ENCODE measurements at regions not wholly inside any gene's neighbourhood (a gene's known extent, or its start where the extent isn't known, plus 50 kb on each side); places are given as distances from the start of the nearest gene placed in this dataset.

DNA sequence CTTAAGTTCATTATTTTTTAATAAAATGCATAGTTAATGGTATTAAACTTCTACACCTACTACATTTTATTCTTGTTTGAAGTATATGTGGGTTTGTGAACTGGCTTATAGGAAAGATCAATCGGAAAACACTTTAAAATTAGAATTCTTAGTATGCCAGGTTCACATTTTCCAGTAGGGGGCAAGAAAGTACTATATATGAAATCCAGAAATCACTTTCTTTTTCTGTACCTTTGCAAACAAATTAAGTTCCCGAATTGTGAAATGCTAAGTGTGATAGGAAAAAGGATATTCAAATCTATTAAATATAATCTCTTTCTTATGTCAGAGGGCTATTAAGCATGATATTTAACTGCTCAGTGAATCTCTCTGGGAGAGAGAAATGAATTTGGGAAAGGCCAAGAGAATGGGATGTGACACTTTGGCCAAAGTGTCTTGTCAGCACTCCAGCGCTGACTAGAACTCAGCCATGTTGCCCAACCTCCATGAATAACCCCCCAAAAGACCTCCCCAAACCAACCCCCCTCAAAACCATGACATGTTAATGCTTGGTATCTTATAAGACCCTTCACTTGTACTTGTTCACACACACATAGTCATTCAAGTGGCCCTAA, 122.6 kb upstream of the SLC10A2 start:
- Histone ChIP-seq H3K36me3 (ENCODE audit: control insufficient read depth in 1 of 2, insufficient read depth in 2 of 2, low read length in 2 of 2) (no peaks in the 10 kb centered on the region), H3K4me1 (ENCODE audit: control insufficient read depth in 1 of 2, insufficient read depth in 2 of 2, low read length in 2 of 2) (no peaks in the 10 kb centered on the region), H3K79me2 (ENCODE audit: insufficient read depth, low read length) (no peaks in the 10 kb centered on the region), H3K4me2 (ENCODE audit: low read length) (peak overlapping the region; percentile 18; the same call in 1 of the 2 replicates), H3K4me3 (replicated peaks in 1 of 2; ENCODE audit: low read depth in 1 of 2, low read length in 2 of 2) (no peak overlapping the region), H3K9ac (ENCODE audit: low read length) (no peak overlapping the region), H3K27me3 (ENCODE audit: insufficient read depth, low read length) (no peaks in the 10 kb centered on the region), H3K9me2 (ENCODE audit: insufficient read depth) (no peaks in the 10 kb centered on the region), H2AFZ (ENCODE audit: low read depth, low read length, poor library complexity, severe bottlenecking) (no peak overlapping the region), H4K20me1 (ENCODE audit: insufficient read depth) (no peaks in the 10 kb centered on the region), H3K27ac (ENCODE audit: low read depth, low read length) (no peak overlapping the region), H3K9me3 (ENCODE audit: control insufficient read depth in 1 of 2, insufficient read depth in 1 of 2, low read depth in 1 of 2, low read length in 2 of 2) (no peaks in the 10 kb centered on the region)
- POLR2A ChIA-PET = no interaction called here
- RAD21 ChIA-PET (ENCODE audit: low non-redundant PET in 1 of 2, low total read pairs in 2 of 2, uncharacterized antibody in 2 of 2, unreplicated experiment in 2 of 2) = interaction anchor here (0.6 to 0.7 kb wide), 4 partner anchors 253 to 1382 kb away, joined by 3 to 8 read pairs (median 4); no protein-coding TSS in a partner anchor
- no peak for DNase-seq (ENCODE audit: low read depth, low spot score)
- CTCF ChIA-PET = no interaction called here
- BruUV-seq (replicated peaks) = no TSS peak
- TF ChIP-seq, protein P1, sequence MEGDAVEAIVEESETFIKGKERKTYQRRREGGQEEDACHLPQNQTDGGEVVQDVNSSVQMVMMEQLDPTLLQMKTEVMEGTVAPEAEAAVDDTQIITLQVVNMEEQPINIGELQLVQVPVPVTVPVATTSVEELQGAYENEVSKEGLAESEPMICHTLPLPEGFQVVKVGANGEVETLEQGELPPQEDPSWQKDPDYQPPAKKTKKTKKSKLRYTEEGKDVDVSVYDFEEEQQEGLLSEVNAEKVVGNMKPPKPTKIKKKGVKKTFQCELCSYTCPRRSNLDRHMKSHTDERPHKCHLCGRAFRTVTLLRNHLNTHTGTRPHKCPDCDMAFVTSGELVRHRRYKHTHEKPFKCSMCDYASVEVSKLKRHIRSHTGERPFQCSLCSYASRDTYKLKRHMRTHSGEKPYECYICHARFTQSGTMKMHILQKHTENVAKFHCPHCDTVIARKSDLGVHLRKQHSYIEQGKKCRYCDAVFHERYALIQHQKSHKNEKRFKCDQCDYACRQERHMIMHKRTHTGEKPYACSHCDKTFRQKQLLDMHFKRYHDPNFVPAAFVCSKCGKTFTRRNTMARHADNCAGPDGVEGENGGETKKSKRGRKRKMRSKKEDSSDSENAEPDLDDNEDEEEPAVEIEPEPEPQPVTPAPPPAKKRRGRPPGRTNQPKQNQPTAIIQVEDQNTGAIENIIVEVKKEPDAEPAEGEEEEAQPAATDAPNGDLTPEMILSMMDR (IDR thresholded peaks at IDR 0.05 in 2 of 3, conservative IDR thresholded peaks at IDR 0.05 in 1 of 3; ENCODE audit: borderline replicate concordance in 1 of 3, insufficient read depth in 1 of 3, low read depth in 2 of 3, low read length in 2 of 3) = peak; percentile 22 to 52 (median 24); a peak in 3 of 6 replicates
- TF ChIP-seq RAD21 (IDR thresholded peaks at IDR 0.05; ENCODE audit: low read depth) (peak; percentile 63), SP1 (IDR thresholded peaks at IDR 0.05; ENCODE audit: low read depth) (no peak)
- 0 out of 2 replicates have a peak, but pooled peaks have one; percentile 42 for ATAC-seq
- intact Hi-C loops (cut with micrococcal nuclease) = no loop called here

DNA sequence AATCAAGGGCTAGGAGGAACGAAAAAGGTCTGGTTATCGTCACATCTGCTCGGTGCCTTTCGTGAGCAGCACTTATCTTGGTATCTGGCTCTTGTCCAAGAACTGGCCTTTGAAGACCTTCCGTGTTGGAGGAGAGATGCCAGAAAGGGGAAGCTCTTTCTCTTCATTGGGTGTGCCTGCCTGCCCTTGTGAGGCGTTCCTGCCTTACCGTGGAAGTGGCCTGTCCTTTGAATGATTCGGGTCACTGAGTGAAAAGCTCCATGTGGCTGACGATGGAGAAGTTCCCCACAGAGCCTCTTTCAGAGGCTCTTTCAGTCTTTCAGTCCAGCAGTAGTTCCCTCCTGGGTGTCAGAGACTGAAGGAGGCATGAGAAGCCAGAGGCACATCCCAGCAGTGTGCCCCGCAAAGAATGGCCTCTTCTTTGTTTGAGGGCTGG, 121.5 kb upstream of the SLC10A2 start:
- no peaks in the 10 kb centered on the region for H3K4me1 ChIP-seq (ENCODE audit: control insufficient read depth in 1 of 2, insufficient read depth in 2 of 2, low read length in 2 of 2)
- no peak overlapping the region for H2AFZ ChIP-seq (ENCODE audit: low read depth, low read length, poor library complexity, severe bottlenecking)
- DNase-seq (ENCODE audit: low read depth, low spot score) = no peak
- H3K36me3 ChIP-seq (ENCODE audit: control insufficient read depth in 1 of 2, insufficient read depth in 2 of 2, low read length in 2 of 2) = no peaks in the 10 kb centered on the region
- H3K9me2 ChIP-seq (ENCODE audit: insufficient read depth) = no peaks in the 10 kb centered on the region
- no peaks in the 10 kb centered on the region for H3K9me3 ChIP-seq (ENCODE audit: control insufficient read depth in 1 of 2, insufficient read depth in 1 of 2, low read depth in 1 of 2, low read length in 2 of 2)
- H3K4me2 ChIP-seq (ENCODE audit: low read length) = no peak overlapping the region
- no peak overlapping the region for H3K4me3 ChIP-seq (replicated peaks in 1 of 2; ENCODE audit: low read depth in 1 of 2, low read length in 2 of 2)
- H3K9ac ChIP-seq (ENCODE audit: low read length) = no peak overlapping the region
- H3K27me3 ChIP-seq (ENCODE audit: insufficient read depth, low read length) = no peaks in the 10 kb centered on the region
- no peaks in the 10 kb centered on the region for H3K79me2 ChIP-seq (ENCODE audit: insufficient read depth, low read length)
- no TSS peak for BruUV-seq (replicated peaks)
- ChIA-PET POLR2A (no interaction called here), CTCF (no interaction called here), RAD21 (ENCODE audit: low non-redundant PET in 1 of 2, low total read pairs in 2 of 2, uncharacterized antibody in 2 of 2, unreplicated experiment in 2 of 2) (no interaction called here)
- no peak overlapping the region for H3K27ac ChIP-seq (ENCODE audit: low read depth, low read length)
- no peaks in the 10 kb centered on the region for H4K20me1 ChIP-seq (ENCODE audit: insufficient read depth)
- no peak for ATAC-seq
- intact Hi-C loops (cut with micrococcal nuclease) = no loop called here
- no peak for TF ChIP-seq ZNF274 (IDR thresholded peaks at IDR 0.05; ENCODE audit: low read depth, low read length)
- TF ChIP-seq, protein P2, sequence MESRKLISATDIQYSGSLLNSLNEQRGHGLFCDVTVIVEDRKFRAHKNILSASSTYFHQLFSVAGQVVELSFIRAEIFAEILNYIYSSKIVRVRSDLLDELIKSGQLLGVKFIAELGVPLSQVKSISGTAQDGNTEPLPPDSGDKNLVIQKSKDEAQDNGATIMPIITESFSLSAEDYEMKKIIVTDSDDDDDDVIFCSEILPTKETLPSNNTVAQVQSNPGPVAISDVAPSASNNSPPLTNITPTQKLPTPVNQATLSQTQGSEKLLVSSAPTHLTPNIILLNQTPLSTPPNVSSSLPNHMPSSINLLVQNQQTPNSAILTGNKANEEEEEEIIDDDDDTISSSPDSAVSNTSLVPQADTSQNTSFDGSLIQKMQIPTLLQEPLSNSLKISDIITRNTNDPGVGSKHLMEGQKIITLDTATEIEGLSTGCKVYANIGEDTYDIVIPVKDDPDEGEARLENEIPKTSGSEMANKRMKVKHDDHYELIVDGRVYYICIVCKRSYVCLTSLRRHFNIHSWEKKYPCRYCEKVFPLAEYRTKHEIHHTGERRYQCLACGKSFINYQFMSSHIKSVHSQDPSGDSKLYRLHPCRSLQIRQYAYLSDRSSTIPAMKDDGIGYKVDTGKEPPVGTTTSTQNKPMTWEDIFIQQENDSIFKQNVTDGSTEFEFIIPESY (IDR thresholded peaks at IDR 0.05; ENCODE audit: extremely low read depth, insufficient replicate concordance, low read length) = no peak
- TF ChIP-seq EZH2 (IDR thresholded peaks at IDR 0.05) = no peak
- TF ChIP-seq, protein P1 (IDR thresholded peaks at IDR 0.05 in 2 of 3, conservative IDR thresholded peaks at IDR 0.05 in 1 of 3; ENCODE audit: borderline replicate concordance in 1 of 3, insufficient read depth in 1 of 3, low read depth in 2 of 3, low read length in 2 of 3) = no peak
- TF ChIP-seq JUND (IDR thresholded peaks at IDR 0.05) = no peak
- TF ChIP-seq POLR2A (IDR thresholded peaks at IDR 0.05; ENCODE audit: borderline replicate concordance, extremely low read depth, insufficient read depth, insufficient read length) = no peak
- no peak for TF ChIP-seq POLR2AphosphoS5 (IDR thresholded peaks at IDR 0.05; ENCODE audit: low read depth, low read length)
- no peak for TF ChIP-seq EGR1 (IDR thresholded peaks at IDR 0.05; ENCODE audit: low read depth)
- no peak for TF ChIP-seq CEBPB (IDR thresholded peaks at IDR 0.05; ENCODE audit: low read depth)

Data from HCT116 (cell line).